IMR-90 (cell line): ENCODE measurements at regions not wholly inside any gene's neighbourhood (a gene's known extent, or its start where the extent isn't known, plus 50 kb on each side); places are given as distances from the start of the nearest gene placed in this dataset.

Experiments
- ATAC-seq: fragments of 200-7000 bp; cut with Tn5 transposase; 2 replicates; pipeline ENCODE4 v1.9.1; 2020; ENCODE audit warnings: low read depth, mild to moderate bottlenecking, moderate library complexity
- BruUV-seq: library from RNA; stranded (reverse); fragments of 400-500 nt; replicated peaks from 2 replicates; lab custom pipeline; 2021; lab: Mats Ljungman, UMichigan
- CTCF ChIA-PET: fragments of 300-600 bp; formaldehyde crosslinking; extraction: SDS; loops from one replicate; lab custom pipeline; 2021; ENCODE audit warnings: antibody characterized with exemption; lab: Yijun Ruan, JAX
- POLR2A ChIA-PET: fragments of 300-600 bp; sonication (Branson Sonifier 250); formaldehyde crosslinking; loops from one replicate; lab custom pipeline; 2022; ENCODE audit warnings: antibody characterized with exemption; ENCODE audit not compliant: unreplicated experiment; lab: Charles Lee
- DNase-seq: peaks from one replicate; pipeline ENCODE4 v3.0.0; 2013
- H2AFZ ChIP-seq: replicated peaks from 2 replicates; pipeline ENCODE3; 2013; ENCODE audit warnings: low read length, mild to moderate bottlenecking; ENCODE audit not compliant: poor library complexity
- H2AK5ac ChIP-seq: 2 replicates; pipeline ENCODE4 v1.6.1; 2013; ENCODE audit warnings: low read depth, low read length, inconsistent platforms
- H2AK9ac ChIP-seq: replicated peaks from 2 replicates; pipeline ENCODE3; 2013; ENCODE audit warnings: mild to moderate bottlenecking, low read depth, low read length, moderate library complexity; ENCODE audit not compliant: poor library complexity
- H2BK120ac ChIP-seq: 2 replicates; pipeline ENCODE4 v1.6.1; 2013; ENCODE audit warnings: low read depth, low read length, inconsistent platforms
- H2BK15ac ChIP-seq: 3 replicates; pipeline ENCODE4 v1.6.1; 2013; ENCODE audit warnings: low read depth, low read length, inconsistent platforms
- H2BK20ac ChIP-seq: 2 replicates; pipeline ENCODE4 v1.6.1; 2013; ENCODE audit warnings: low read depth, mild to moderate bottlenecking, inconsistent platforms, low read length, moderate library complexity
- H2BK5ac ChIP-seq: 2 replicates; pipeline ENCODE4 v1.6.1; 2013; ENCODE audit warnings: mild to moderate bottlenecking, low read depth, low read length, inconsistent platforms; ENCODE audit not compliant: poor library complexity, severe bottlenecking
- H3K14ac ChIP-seq: replicated peaks from 2 replicates; pipeline ENCODE4 v1.6.1; 2013; ENCODE audit warnings: low read depth, low read length, inconsistent platforms
- H3K18ac ChIP-seq: 2 replicates; pipeline ENCODE4 v1.6.1; 2013; ENCODE audit warnings: low read depth, low read length, control low read depth
- H3K23ac ChIP-seq: 2 replicates; pipeline ENCODE4 v1.6.1; 2013; ENCODE audit warnings: low read depth, low read length, inconsistent platforms
- H3K27ac ChIP-seq: 2 replicates; pipeline ENCODE4 v1.5.1; 2013; ENCODE audit warnings: mild to moderate bottlenecking, control low read depth, low read length; ENCODE audit not compliant: insufficient read depth
- H3K27me3 ChIP-seq: 2 replicates; pipeline ENCODE4 v1.6.1; 2013; ENCODE audit warnings: low read length; ENCODE audit not compliant: control insufficient read depth, insufficient read depth
- H3K36me3 ChIP-seq: 2 replicates; pipeline ENCODE4 v1.6.1; 2013; ENCODE audit warnings: low read length, mixed read lengths; ENCODE audit not compliant: control insufficient read depth, insufficient read depth
- H3K4ac ChIP-seq: 2 replicates; pipeline ENCODE4 v1.6.1; 2013; ENCODE audit warnings: low read depth, low read length, inconsistent platforms
- H3K4me1 ChIP-seq: 2 replicates; pipeline ENCODE4 v1.6.1; 2013; ENCODE audit warnings: low read length, mixed read lengths; ENCODE audit not compliant: control insufficient read depth, insufficient read depth
- H3K4me2 ChIP-seq: 2 replicates; pipeline ENCODE4 v1.6.1; 2013; ENCODE audit warnings: low read depth, mild to moderate bottlenecking, control low read depth, low read length, moderate library complexity
- H3K4me3 ChIP-seq: 2 replicates; pipeline ENCODE4 v1.5.1; 2013; ENCODE audit warnings: low read depth, mild to moderate bottlenecking, control low read depth, low read length, moderate library complexity; ENCODE audit not compliant: insufficient read depth
- H3K56ac ChIP-seq: 2 replicates; pipeline ENCODE4 v1.6.1; 2013; ENCODE audit warnings: low read length, inconsistent platforms; ENCODE audit not compliant: insufficient read depth; ENCODE audit errors: extremely low read depth
- H3K79me1 ChIP-seq, 2 experiments: 2 replicates each; pipeline ENCODE4 v1.6.1; 2013; ENCODE audit warnings: low read length in 2 of 2, inconsistent platforms in 1 of 2, low read depth in 1 of 2
- H3K9ac ChIP-seq: 2 replicates; pipeline ENCODE4 v1.6.1; 2013; ENCODE audit warnings: low read depth, low read length, control low read depth
- H3K9me1 ChIP-seq: 2 replicates; pipeline ENCODE4 v1.6.1; 2013; ENCODE audit warnings: low read length, inconsistent platforms; ENCODE audit not compliant: insufficient read depth
- H3K9me3 ChIP-seq: 2 replicates; pipeline ENCODE4 v1.6.1; 2013; ENCODE audit warnings: low read length; ENCODE audit not compliant: control insufficient read depth, insufficient read depth
- H4K20me1 ChIP-seq: 2 replicates; pipeline ENCODE4 v1.6.1; 2013; ENCODE audit warnings: low read length, inconsistent platforms; ENCODE audit not compliant: insufficient read depth
- H4K5ac ChIP-seq: 2 replicates; pipeline ENCODE4 v1.6.1; 2013; ENCODE audit warnings: mild to moderate bottlenecking, low read depth, low read length, control low read depth
- H4K8ac ChIP-seq, 2 experiments: 2 replicates each; pipeline ENCODE4 v1.6.1; 2013; ENCODE audit warnings: low read depth in 2 of 2, low read length in 2 of 2, control low read depth in 1 of 2, inconsistent platforms in 1 of 2
- H4K91ac ChIP-seq: 2 replicates; pipeline ENCODE4 v1.6.1; 2013; ENCODE audit warnings: low read depth, low read length, inconsistent platforms; ENCODE audit not compliant: insufficient read depth
- CEBPB ChIP-seq: IDR thresholded peaks from 2 replicates; pipeline ENCODE4 v1.6.1; 2012; ENCODE audit warnings: low read depth, low read length, improper control_type of control experiment
- CTCF ChIP-seq: conservative IDR thresholded peaks from 2 replicates; pipeline ENCODE4 v1.5.1; 2012; ENCODE audit warnings: mild to moderate bottlenecking, low read depth, low read length, improper control_type of control experiment
- ELK1 ChIP-seq: fragments of 150-350 bp; IDR thresholded peaks from 2 replicates; pipeline ENCODE4 v1.6.1; 2016; ENCODE audit warnings: low read depth, mild to moderate bottlenecking, low read length, moderate library complexity, borderline replicate concordance
- FOS ChIP-seq: fragments of 150-350 bp; IDR thresholded peaks from 2 replicates; pipeline ENCODE4 v1.6.1; 2016; ENCODE audit warnings: low read depth, low read length
- MAFK ChIP-seq: IDR thresholded peaks from 2 replicates; pipeline ENCODE4 v1.6.1; 2012; ENCODE audit warnings: low read depth, low read length, improper control_type of control experiment
- NFE2L2 ChIP-seq: fragments of 150-350 bp; IDR thresholded peaks from 2 replicates; pipeline ENCODE4 v1.6.1; 2016; ENCODE audit warnings: low read depth, mild to moderate bottlenecking, low read length
- POLR2A ChIP-seq: IDR thresholded peaks from 2 replicates; pipeline ENCODE4 v1.6.1; 2012; ENCODE audit warnings: mild to moderate bottlenecking, low read depth, low read length
- RAD21 ChIP-seq: IDR thresholded peaks from 2 replicates; pipeline ENCODE4 v1.6.1; 2012; ENCODE audit warnings: low read length, improper control_type of control experiment
- RCOR1 ChIP-seq: IDR thresholded peaks from 2 replicates; pipeline ENCODE4 v1.6.1; 2012; ENCODE audit warnings: mild to moderate bottlenecking, low read length, improper control_type of control experiment; ENCODE audit not compliant: insufficient replicate concordance
- RFX5 ChIP-seq: IDR thresholded peaks from 2 replicates; pipeline ENCODE4 v1.8.0; 2012; ENCODE audit warnings: low read depth, mild to moderate bottlenecking, low read length, moderate library complexity
- SMC3 ChIP-seq: fragments of 150-350 bp; IDR thresholded peaks from 2 replicates; pipeline ENCODE4 v1.6.1; 2016; ENCODE audit warnings: low read depth, mild to moderate bottlenecking, antibody characterized with exemption, low read length, moderate library complexity
- USF2 ChIP-seq: fragments of 150-350 bp; IDR thresholded peaks from 2 replicates; pipeline ENCODE4 v1.6.1; 2017; ENCODE audit warnings: mild to moderate bottlenecking, antibody characterized with exemption, low read length, low read depth
- WGBS, 2 experiments: methylation state at CpG; one replicate each; pipeline versions ENCODE4 v1.1.5 to v1.1.7; 2013; ENCODE audit warnings: missing lambda C conversion rate in 2 of 2; ENCODE audit not compliant: insufficient read length in 1 of 2; ENCODE audit errors: extremely low coverage in 2 of 2; 5-methylcytosine and 5-hydroxymethylcytosine counted together
- dilution Hi-C: fragments of 300-500 bp; cut with HindIII; formaldehyde crosslinking; loops from one replicate; pipeline ENCODE4 v1.14.3; 2018; ENCODE audit warnings: low sequenced_read_pairs; ENCODE audit not compliant: unreplicated experiment
- in situ Hi-C: fragments of 300-500 bp; cut with MboI; formaldehyde crosslinking; loops from 3 replicates; pipeline ENCODE4 v1.14.3; 2019; ENCODE audit warnings: low sequenced_read_pairs, inconsistent platforms, mixed read lengths
- intact Hi-C: fragments of 100-400 bp; cut with micrococcal nuclease; formaldehyde crosslinking; loops from 2 replicates; pipeline ENCODE4 v1.10.0; 2022

GRCh38 chr12:38516418-38516817 is 199.8 kb downstream of the ALG10B start:
- Histone ChIP-seq H4K91ac (no peak overlapping the region), H3K27ac (no peak overlapping the region), H4K5ac (no peak overlapping the region), H3K79me1 (no peaks in the 10 kb centered on the region), H2AK9ac (no peak overlapping the region), H2AFZ (no peak overlapping the region), H2BK20ac (no peak overlapping the region), H3K23ac (no peak overlapping the region), H4K20me1 (no peaks in the 10 kb centered on the region), H3K4me3 (no peak overlapping the region), H2BK120ac (no peak overlapping the region), H3K4me2 (no peak overlapping the region), H3K14ac (no peak overlapping the region), H4K8ac (no peak overlapping the region), H2BK15ac (no peak overlapping the region), H3K18ac (no peak overlapping the region), H2BK5ac (no peak overlapping the region), H3K9me1 (no peaks in the 10 kb centered on the region), H2AK5ac (no peak overlapping the region), H3K56ac (no peak overlapping the region), H3K36me3 (no peaks in the 10 kb centered on the region), H3K4ac (no peak overlapping the region), H3K9me3 (no peaks in the 10 kb centered on the region; the same call in 1 of the 2 replicates), H3K27me3 (no peaks in the 10 kb centered on the region), H3K9ac (no peak overlapping the region), H3K4me1 (no peaks in the 10 kb centered on the region)
- ChIA-PET CTCF (no interaction called here), POLR2A (no interaction called here)
- WGBS, 2 experiments: no CpG with 5 or more reads among the region's 2 CpGs
- no peak for DNase-seq
- BruUV-seq: no TSS peak
- in situ Hi-C loops: no loop called here
- no peak for ATAC-seq
- intact Hi-C loops: no loop called here
- TF ChIP-seq CEBPB: no peak
- no peak for TF ChIP-seq SMC3
- TF ChIP-seq POLR2A: no peak
- TF ChIP-seq RFX5: no peak
- TF ChIP-seq ELK1: no peak
- TF ChIP-seq USF2: no peak
- no peak for TF ChIP-seq RCOR1
- no peak for TF ChIP-seq RAD21
- no peak for TF ChIP-seq CTCF
- no peak for TF ChIP-seq NFE2L2
- no peak for TF ChIP-seq MAFK
- no peak for TF ChIP-seq FOS
- dilution Hi-C loops: no loop called here
